Spleen (tissue), 11 donors: ENCODE measurements at regions not wholly inside any gene's neighbourhood (a gene's known extent, or its start where the extent isn't known, plus 50 kb on each side); places are given as distances from the start of the nearest gene placed in this dataset.
"Not testable (repeated sequence)": the region's sequence is repeated elsewhere in the genome, so short reads cannot be mapped to it uniquely, and the experiment has no call there.

Experiments
- DNase-seq: peaks from one replicate; pipeline ENCODE4 v3.0.0-alpha.2; 2020
- H3K27ac ChIP-seq, 8 donors: fragments of 200-600 bp; sonication (generic) in 7 of 8; 1 replicate in 4 of 8; 2 replicates in 4 of 8; pipeline versions ENCODE4 v1.5.0 to v1.8.0; 2016 to 2021; ENCODE audit warnings: inconsistent platforms in 4 of 8, mild to moderate bottlenecking in 4 of 8, moderate library complexity in 1 of 8
- H3K27me3 ChIP-seq, 7 donors: fragments of 200-600 bp; sonication (generic) in 6 of 7; replicated peaks in 1 of 7; 1 replicate in 4 of 7; 2 replicates in 3 of 7; pipeline versions ENCODE4 v1.5.0 to v1.8.0; 2016 to 2021; ENCODE audit warnings: inconsistent platforms in 3 of 7, mild to moderate bottlenecking in 1 of 7
- H3K36me3 ChIP-seq, 6 donors: fragments of 200-600 bp; sonication (generic) in 5 of 6; 1 replicate in 4 of 6; 2 replicates in 2 of 6; pipeline versions ENCODE4 v1.5.0 to v1.8.0; 2016 to 2021; ENCODE audit warnings: inconsistent platforms in 2 of 6
- H3K4me1 ChIP-seq, 6 donors: fragments of 200-600 bp; sonication (generic) in 5 of 6; 1 replicate in 3 of 6; 2 replicates in 3 of 6; pipeline versions ENCODE4 v1.5.0 to v1.8.0; 2016 to 2021; ENCODE audit warnings: inconsistent platforms in 3 of 6
- H3K4me3 ChIP-seq, 8 donors: fragments of 200-600 bp; sonication (generic) in 7 of 8; 1 replicate in 4 of 8; 2 replicates in 4 of 8; pipeline versions ENCODE4 v1.5.0 to v1.8.0; 2016 to 2021; ENCODE audit warnings: inconsistent platforms in 4 of 8, mild to moderate bottlenecking in 4 of 8, moderate library complexity in 2 of 8
- H3K9me3 ChIP-seq, 8 donors: fragments of 200-600 bp; sonication (generic) in 7 of 8; 1 replicate in 4 of 8; 2 replicates in 4 of 8; pipeline versions ENCODE4 v1.5.0 to v1.8.0; 2016 to 2021; ENCODE audit warnings: inconsistent platforms in 4 of 8
- POLR2A ChIP-seq, 3 donors: fragments of 450-650 bp; IDR thresholded peaks; one replicate each; pipeline ENCODE4 v1.5.1; 2017; ENCODE audit warnings: antibody characterized with exemption in 3 of 3, mild to moderate bottlenecking in 1 of 3
- POLR2AphosphoS5 ChIP-seq, 3 donors: sonication (generic); formaldehyde crosslinking; IDR thresholded peaks; one replicate each; pipeline ENCODE4 v1.5.1; 2017; ENCODE audit warnings: antibody characterized with exemption in 3 of 3
- WGBS, 5 donors: extraction: QIAGEN DNeasy Blood & Tissue Kit in 3 of 5; methylation state at CpG; one replicate each; pipeline versions ENCODE4 v1.1.5 to v1.1.7; 2013 to 2018; 5-methylcytosine and 5-hydroxymethylcytosine counted together
- intact Hi-C: fragments of 100-400 bp; cut with DNase I; formaldehyde crosslinking; loops from one replicate; pipeline ENCODE4 v1.15.0; 2023; ENCODE audit warnings: low total_unique reads
- TF ChIP-seq, protein P1 (sequence below), 11 experiments: fragments of 200-600 bp in 7 of 11; fragments of 450-650 bp in 4 of 11; sonication (generic) in 4 of 11; IDR thresholded peaks in 8 of 11; conservative IDR thresholded peaks in 3 of 11; 1 replicate in 7 of 11; 2 replicates in 4 of 11; pipeline versions ENCODE4 v1.4.0 to v1.8.0; 2016 to 2021; ENCODE audit warnings: antibody characterized with exemption in 11 of 11, inconsistent platforms in 4 of 11, mild to moderate bottlenecking in 1 of 11
- donor health status: healthy with polysubstance abuse.
- donor health status: DM: no; HTN: no; CAD: no; lungs with moderate emphysema.
- donor health status: DM: no; HTN: no; CAD: no.
- donor health status: Bipolar disorder and iron deficiency.
- donor health status: healthy.
- donor health status: DM: no; HTN: no; CAD: no.
- donor health status: DM: yes; HTN: yes; CAD: no.

DNA sequence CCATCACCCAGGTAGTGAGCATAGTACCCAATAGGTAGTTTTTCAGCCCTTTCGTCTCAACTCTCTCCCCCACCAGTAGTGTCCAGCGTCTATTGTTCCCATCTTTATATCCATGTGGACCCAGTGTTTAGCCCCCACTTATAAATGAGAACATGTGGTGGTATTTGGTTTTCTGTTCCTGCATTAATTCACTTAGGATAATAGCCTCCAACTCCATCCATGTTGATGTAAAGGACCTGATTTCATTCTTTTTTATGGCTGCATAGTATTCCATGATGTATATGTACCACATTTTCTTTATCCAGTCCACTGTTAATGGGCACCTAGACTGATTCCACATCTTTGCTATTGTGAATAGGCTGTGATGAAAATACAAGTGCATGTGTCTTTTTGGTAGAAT is 51.3 kb downstream of the NACA2 start:
- DNase-seq, H3K4me1 ChIP-seq, H3K27ac ChIP-seq, intact Hi-C loops, H3K27me3 ChIP-seq, H3K36me3 ChIP-seq, H3K4me3 ChIP-seq: not testable (repeated sequence)
- WGBS, 5 donors = 88 to 97% (median 95%) methylated on average over 2 of the region's 2 CpGs
- H3K9me3 ChIP-seq = peaks cover 0 to 26% (median 16%) of the 10 kb centered on the region in 8 donors

DNA sequence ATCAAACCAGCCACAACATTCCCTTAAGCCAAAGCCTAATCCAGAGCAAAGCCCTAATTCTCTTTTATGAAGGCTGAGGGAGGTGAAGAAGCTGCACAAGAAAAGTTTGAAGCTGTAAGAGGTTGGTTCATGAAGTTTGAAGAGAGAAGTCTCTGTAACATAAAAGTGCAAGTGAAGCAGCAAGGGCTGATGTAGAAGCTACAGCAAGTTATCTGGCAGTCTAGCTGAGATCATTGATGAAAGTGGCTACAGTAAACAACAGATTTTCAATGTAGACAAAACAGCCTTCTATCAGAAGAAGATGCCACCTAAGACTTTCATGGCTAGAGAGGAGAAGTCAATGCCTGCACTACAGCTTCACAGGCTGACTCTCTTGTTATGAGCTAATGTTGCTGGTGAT is 52.5 kb downstream of the NACA2 start:
- no peak for DNase-seq
- Histone ChIP-seq H3K27me3 (no peaks in the 10 kb centered on the region), H3K27ac (no peak overlapping the region), H3K4me1 (peaks cover 0 to 9% (median 0%) of the 10 kb centered on the region in 6 donors), H3K36me3 (no peaks in the 10 kb centered on the region), H3K4me3 (no peak overlapping the region), H3K9me3 (peaks cover 0 to 26% (median 16%) of the 10 kb centered on the region in 8 donors)
- TF ChIP-seq, protein P1, sequence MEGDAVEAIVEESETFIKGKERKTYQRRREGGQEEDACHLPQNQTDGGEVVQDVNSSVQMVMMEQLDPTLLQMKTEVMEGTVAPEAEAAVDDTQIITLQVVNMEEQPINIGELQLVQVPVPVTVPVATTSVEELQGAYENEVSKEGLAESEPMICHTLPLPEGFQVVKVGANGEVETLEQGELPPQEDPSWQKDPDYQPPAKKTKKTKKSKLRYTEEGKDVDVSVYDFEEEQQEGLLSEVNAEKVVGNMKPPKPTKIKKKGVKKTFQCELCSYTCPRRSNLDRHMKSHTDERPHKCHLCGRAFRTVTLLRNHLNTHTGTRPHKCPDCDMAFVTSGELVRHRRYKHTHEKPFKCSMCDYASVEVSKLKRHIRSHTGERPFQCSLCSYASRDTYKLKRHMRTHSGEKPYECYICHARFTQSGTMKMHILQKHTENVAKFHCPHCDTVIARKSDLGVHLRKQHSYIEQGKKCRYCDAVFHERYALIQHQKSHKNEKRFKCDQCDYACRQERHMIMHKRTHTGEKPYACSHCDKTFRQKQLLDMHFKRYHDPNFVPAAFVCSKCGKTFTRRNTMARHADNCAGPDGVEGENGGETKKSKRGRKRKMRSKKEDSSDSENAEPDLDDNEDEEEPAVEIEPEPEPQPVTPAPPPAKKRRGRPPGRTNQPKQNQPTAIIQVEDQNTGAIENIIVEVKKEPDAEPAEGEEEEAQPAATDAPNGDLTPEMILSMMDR (IDR thresholded peaks at IDR 0.05 in 8 of 11, conservative IDR thresholded peaks at IDR 0.05 in 3 of 11) = no peak
- TF ChIP-seq POLR2A (IDR thresholded peaks at IDR 0.05) = no peak
- TF ChIP-seq POLR2AphosphoS5 (IDR thresholded peaks at IDR 0.05) = no peak
- intact Hi-C loops = no loop called here

DNA sequence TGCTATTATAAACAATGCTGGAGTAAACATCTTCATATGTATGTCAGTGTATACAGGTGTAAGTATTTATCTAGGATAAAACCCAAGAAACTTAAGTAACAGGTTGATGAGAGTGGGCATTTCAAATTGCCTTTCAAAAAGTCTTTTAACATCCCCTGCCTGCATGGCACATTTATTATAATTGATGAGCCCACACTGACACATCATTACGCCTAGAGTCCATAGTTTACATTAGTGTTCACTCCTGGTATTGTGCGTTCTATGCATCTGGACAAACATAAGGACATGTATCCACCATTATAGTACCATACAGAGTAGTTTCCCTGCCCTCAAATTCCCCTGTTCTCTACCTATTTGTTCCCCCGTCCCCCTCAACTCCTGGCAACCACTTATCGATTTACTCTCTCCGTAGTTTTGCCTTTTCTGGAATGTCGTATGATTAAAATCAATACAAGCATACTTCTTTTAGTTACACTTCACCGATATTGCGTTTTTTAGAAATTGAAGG is 53.7 kb downstream of the NACA2 start:
- no peak overlapping the region for H3K4me3 ChIP-seq
- H3K27me3 ChIP-seq = no peaks in the 10 kb centered on the region
- TF ChIP-seq, protein P1 (IDR thresholded peaks at IDR 0.05 in 8 of 11, conservative IDR thresholded peaks at IDR 0.05 in 3 of 11) = no peak
- no peaks in the 10 kb centered on the region for H3K36me3 ChIP-seq
- no peak for DNase-seq
- H3K4me1 ChIP-seq = peaks cover 0 to 9% (median 0%) of the 10 kb centered on the region in 6 donors
- 85 to 93% (median 92%) methylated on average over 8 of the region's 8 CpGs for WGBS, 5 donors
- H3K27ac ChIP-seq = no peak overlapping the region
- intact Hi-C loops = no loop called here
- peaks cover 0 to 26% (median 16%) of the 10 kb centered on the region in 8 donors for H3K9me3 ChIP-seq

DNA sequence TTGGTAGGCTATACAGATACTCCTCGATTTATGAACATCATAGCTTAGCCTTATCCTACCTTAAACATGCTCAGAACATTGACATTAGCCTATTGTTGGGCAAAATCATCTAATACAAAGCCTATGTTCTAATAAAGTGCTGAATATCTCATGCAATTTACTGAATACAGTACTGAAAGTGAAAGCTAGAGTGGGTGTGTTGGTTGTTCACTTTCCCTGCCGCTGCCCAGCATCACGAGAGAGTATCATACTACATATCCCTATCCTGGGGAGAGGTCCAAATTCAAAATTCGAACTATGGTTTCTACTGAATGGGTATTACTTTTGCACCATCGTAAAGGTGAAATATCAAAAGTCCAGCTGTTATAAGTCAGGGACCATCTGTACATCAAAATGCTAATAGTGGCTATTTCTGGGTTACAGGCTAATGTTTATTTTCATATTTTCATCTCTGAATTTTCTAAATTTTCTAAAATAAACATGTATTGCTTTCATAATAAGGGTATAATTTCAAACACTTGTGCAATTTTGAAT is 54.5 kb downstream of the NACA2 start:
- Histone ChIP-seq H3K27me3 (no peaks in the 10 kb centered on the region), H3K36me3 (no peaks in the 10 kb centered on the region), H3K9me3 (peaks cover 0 to 18% (median 9%) of the 10 kb centered on the region in 8 donors), H3K27ac (no peak overlapping the region), H3K4me3 (peak overlapping the region in 4 of 8 donors; percentile 4 to 49 (median 22)), H3K4me1 (peaks cover 0 to 9% (median 0%) of the 10 kb centered on the region in 6 donors)
- 40 to 61% (median 48%) methylated on average over 5 of the region's 5 CpGs for WGBS, 5 donors
- intact Hi-C loops = no loop called here
- no peak for DNase-seq
- TF ChIP-seq, protein P1 (IDR thresholded peaks at IDR 0.05 in 8 of 11, conservative IDR thresholded peaks at IDR 0.05 in 3 of 11) = no peak
- no peak for TF ChIP-seq POLR2A (IDR thresholded peaks at IDR 0.05)
- TF ChIP-seq POLR2AphosphoS5 (IDR thresholded peaks at IDR 0.05) = no peak
